Hepatocyte (in vitro differentiated cells): ENCODE measurements at regions not wholly inside any gene's neighbourhood (a gene's known extent, or its start where the extent isn't known, plus 50 kb on each side); places are given as distances from the start of the nearest gene placed in this dataset.

Experiments used
- CTCF ChIP-seq: fragments of 200-600 bp; sonication (generic); IDR thresholded peaks from 2 replicates; pipeline ENCODE4 v1.5.1; 2016; ENCODE audit warnings: antibody characterized with exemption, mild to moderate bottlenecking; ENCODE audit not compliant: poor library complexity
- EZH2 ChIP-seq: fragments of 200-600 bp; sonication (generic); IDR thresholded peaks from 2 replicates; pipeline ENCODE4 v1.6.1; 2016; ENCODE audit warnings: antibody characterized with exemption, mild to moderate bottlenecking, borderline replicate concordance
- EZH2phosphoT487 ChIP-seq: fragments of 200-600 bp; sonication (generic); IDR thresholded peaks from one replicate; pipeline ENCODE4 v1.6.1; 2018; ENCODE audit warnings: antibody characterized with exemption, mild to moderate bottlenecking, low read depth, moderate library complexity; ENCODE audit not compliant: unreplicated experiment, severe bottlenecking

GRCh38 chr4:117429061-117429460 is 343.7 kb upstream of the TRAM1L1 start:
- TF ChIP-seq EZH2 (no peak), CTCF (no peak), EZH2phosphoT487 (no peak)
